ENCODE measurements at regions not wholly inside any gene's neighbourhood (a gene's known extent, or its start where the extent isn't known, plus 50 kb on each side); places are given as distances from the start of the nearest gene placed in this dataset.

DNA sequence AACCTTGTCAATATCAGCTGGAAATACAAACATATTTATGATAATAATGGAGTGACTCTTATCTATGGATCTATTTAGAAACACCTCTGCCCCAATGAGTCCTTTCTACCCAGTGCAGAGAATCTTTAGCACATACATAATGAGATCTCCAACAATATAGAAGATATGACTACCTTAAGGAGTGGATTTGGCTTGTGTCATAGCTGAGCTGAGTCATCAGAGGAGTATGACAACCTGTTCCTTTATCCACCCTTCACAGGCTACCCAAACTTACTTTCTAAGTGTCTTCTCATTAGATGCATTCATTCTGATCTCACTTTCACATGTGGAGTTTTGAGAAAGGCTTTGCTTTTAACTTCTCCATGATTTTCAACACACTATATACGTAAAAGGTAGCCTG lies 1218.9 kb downstream of the DSC3 start:
- FAIRE-seq (no peak), ATAC-seq (no peak), DNase-seq (ENCODE audit: low read depth, low spot score) (no peak)
- H3K36me3 ChIP-seq (ENCODE audit: control insufficient read depth in 2 of 2, insufficient read depth in 2 of 2, low read length in 1 of 2), result no peaks in the 10 kb centered on the region
- H3K27me3 ChIP-seq (replicated peaks in 1 of 2; ENCODE audit: control insufficient read depth in 2 of 2, insufficient read depth in 2 of 2, low read length in 1 of 2), result no peaks in the 10 kb centered on the region
- no peaks in the 10 kb centered on the region for H3K4me1 ChIP-seq (ENCODE audit: control insufficient read depth, insufficient read depth, low read length)
- no peak overlapping the region for H3K27ac ChIP-seq (ENCODE audit: control insufficient read depth, insufficient read depth)
- intact Hi-C loops (cut with micrococcal nuclease; ENCODE audit: unreplicated experiment), result no loop called here
- ChIA-PET RAD21 (ENCODE audit: unreplicated experiment) (no interaction called here), SMC1A (ENCODE audit: uncharacterized antibody, unreplicated experiment) (no interaction called here), POLR2A (no interaction called here), CTCF (no interaction called here)
- H3K4me3 ChIP-seq, result no peak overlapping the region
- WGBS (ENCODE audit: insufficient coverage, insufficient replicate concordance, low lambda C conversion rate, missing lambda C conversion rate), result 15% methylated on average over 1 of the region's 1 CpG
- in situ Hi-C loops (cut with MboI), result no loop called here
- no peaks in the 10 kb centered on the region for H3K79me2 ChIP-seq (ENCODE audit: control insufficient read depth, insufficient read depth, low read length)
- H3K4me2 ChIP-seq (ENCODE audit: control insufficient read depth, insufficient read depth), result no peak overlapping the region
- no TSS peak for BruUV-seq (replicated peaks)
- no peaks in the 10 kb centered on the region for H3K9me3 ChIP-seq (replicated peaks; ENCODE audit: control insufficient read depth, insufficient read depth, low read length)
- no peak overlapping the region for H3K9ac ChIP-seq (ENCODE audit: control insufficient read depth, insufficient read depth, low read length)
- no peaks in the 10 kb centered on the region for H4K20me1 ChIP-seq (ENCODE audit: control insufficient read depth, insufficient read depth)
- no peak overlapping the region for H2AFZ ChIP-seq (ENCODE audit: control insufficient read depth, low read depth, low read length)
- TF ChIP-seq ATF7 (IDR thresholded peaks at IDR 0.05; ENCODE audit: low read depth) (no peak), RFX5 (IDR thresholded peaks at IDR 0.05; ENCODE audit: low read depth, low read length) (no peak), SMAD1 (IDR thresholded peaks at IDR 0.05; ENCODE audit: low read depth, partially characterized antibody) (no peak), HDAC6 (IDR thresholded peaks at IDR 0.05; ENCODE audit: unreplicated experiment) (no peak), TCF12 (IDR thresholded peaks at IDR 0.05; ENCODE audit: low read depth, low read length) (no peak), EGR1 (IDR thresholded peaks at IDR 0.05; ENCODE audit: borderline replicate concordance in 1 of 2, low read depth in 2 of 2, low read length in 2 of 2) (no peak), ZSCAN29 (IDR thresholded peaks at IDR 0.05) (no peak), SREBF2 (IDR thresholded peaks at IDR 0.05; ENCODE audit: low read length) (no peak), MTA2 (IDR thresholded peaks at IDR 0.05; ENCODE audit: low read depth) (no peak), BHLHE40 (IDR thresholded peaks at IDR 0.05; ENCODE audit: borderline replicate concordance in 1 of 2, low read depth in 2 of 2, low read length in 1 of 2) (no peak), ZNF622 (IDR thresholded peaks at IDR 0.05) (no peak), IRF3 (IDR thresholded peaks at IDR 0.05) (no peak), ATF2 (IDR thresholded peaks at IDR 0.05; ENCODE audit: low read length) (no peak), LARP7 (IDR thresholded peaks at IDR 0.05) (no peak)
- TF ChIP-seq, protein P1, sequence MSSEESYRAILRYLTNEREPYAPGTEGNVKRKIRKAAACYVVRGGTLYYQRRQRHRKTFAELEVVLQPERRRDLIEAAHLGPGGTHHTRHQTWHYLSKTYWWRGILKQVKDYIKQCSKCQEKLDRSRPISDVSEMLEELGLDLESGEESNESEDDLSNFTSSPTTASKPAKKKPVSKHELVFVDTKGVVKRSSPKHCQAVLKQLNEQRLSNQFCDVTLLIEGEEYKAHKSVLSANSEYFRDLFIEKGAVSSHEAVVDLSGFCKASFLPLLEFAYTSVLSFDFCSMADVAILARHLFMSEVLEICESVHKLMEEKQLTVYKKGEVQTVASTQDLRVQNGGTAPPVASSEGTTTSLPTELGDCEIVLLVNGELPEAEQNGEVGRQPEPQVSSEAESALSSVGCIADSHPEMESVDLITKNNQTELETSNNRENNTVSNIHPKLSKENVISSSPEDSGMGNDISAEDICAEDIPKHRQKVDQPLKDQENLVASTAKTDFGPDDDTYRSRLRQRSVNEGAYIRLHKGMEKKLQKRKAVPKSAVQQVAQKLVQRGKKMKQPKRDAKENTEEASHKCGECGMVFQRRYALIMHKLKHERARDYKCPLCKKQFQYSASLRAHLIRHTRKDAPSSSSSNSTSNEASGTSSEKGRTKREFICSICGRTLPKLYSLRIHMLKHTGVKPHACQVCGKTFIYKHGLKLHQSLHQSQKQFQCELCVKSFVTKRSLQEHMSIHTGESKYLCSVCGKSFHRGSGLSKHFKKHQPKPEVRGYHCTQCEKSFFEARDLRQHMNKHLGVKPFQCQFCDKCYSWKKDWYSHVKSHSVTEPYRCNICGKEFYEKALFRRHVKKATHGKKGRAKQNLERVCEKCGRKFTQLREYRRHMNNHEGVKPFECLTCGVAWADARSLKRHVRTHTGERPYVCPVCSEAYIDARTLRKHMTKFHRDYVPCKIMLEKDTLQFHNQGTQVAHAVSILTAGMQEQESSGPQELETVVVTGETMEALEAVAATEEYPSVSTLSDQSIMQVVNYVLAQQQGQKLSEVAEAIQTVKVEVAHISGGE (CRISPR knock-in tag; IDR thresholded peaks at IDR 0.05), result no peak
- TF ChIP-seq, protein P2, sequence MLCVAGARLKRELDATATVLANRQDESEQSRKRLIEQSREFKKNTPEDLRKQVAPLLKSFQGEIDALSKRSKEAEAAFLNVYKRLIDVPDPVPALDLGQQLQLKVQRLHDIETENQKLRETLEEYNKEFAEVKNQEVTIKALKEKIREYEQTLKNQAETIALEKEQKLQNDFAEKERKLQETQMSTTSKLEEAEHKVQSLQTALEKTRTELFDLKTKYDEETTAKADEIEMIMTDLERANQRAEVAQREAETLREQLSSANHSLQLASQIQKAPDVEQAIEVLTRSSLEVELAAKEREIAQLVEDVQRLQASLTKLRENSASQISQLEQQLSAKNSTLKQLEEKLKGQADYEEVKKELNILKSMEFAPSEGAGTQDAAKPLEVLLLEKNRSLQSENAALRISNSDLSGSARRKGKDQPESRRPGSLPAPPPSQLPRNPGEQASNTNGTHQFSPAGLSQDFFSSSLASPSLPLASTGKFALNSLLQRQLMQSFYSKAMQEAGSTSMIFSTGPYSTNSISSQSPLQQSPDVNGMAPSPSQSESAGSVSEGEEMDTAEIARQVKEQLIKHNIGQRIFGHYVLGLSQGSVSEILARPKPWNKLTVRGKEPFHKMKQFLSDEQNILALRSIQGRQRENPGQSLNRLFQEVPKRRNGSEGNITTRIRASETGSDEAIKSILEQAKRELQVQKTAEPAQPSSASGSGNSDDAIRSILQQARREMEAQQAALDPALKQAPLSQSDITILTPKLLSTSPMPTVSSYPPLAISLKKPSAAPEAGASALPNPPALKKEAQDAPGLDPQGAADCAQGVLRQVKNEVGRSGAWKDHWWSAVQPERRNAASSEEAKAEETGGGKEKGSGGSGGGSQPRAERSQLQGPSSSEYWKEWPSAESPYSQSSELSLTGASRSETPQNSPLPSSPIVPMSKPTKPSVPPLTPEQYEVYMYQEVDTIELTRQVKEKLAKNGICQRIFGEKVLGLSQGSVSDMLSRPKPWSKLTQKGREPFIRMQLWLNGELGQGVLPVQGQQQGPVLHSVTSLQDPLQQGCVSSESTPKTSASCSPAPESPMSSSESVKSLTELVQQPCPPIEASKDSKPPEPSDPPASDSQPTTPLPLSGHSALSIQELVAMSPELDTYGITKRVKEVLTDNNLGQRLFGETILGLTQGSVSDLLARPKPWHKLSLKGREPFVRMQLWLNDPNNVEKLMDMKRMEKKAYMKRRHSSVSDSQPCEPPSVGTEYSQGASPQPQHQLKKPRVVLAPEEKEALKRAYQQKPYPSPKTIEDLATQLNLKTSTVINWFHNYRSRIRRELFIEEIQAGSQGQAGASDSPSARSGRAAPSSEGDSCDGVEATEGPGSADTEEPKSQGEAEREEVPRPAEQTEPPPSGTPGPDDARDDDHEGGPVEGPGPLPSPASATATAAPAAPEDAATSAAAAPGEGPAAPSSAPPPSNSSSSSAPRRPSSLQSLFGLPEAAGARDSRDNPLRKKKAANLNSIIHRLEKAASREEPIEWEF (IDR thresholded peaks at IDR 0.05; ENCODE audit: insufficient replicate concordance, low read depth, low read length), result no peak
